HG03575 (cell line): ENCODE measurements at regions not wholly inside any gene's neighbourhood (a gene's known extent, or its start where the extent isn't known, plus 50 kb on each side); places are given as distances from the start of the nearest gene placed in this dataset.

Experiments
- ATAC-seq: cut with Tn5 transposase; IDR thresholded peaks from one replicate; pipeline ENCODE4 v1.9.1; 2021; ENCODE audit not compliant: unreplicated experiment, insufficient number of reproducible peaks, low FRiP score; ENCODE audit errors: extremely low read depth

GRCh38 chr14:71709987-71710386 is 222.2 kb upstream of the RGS6 start:
- ATAC-seq = no peak

- ATAC-seq = no peak
Measured at GRCh38 chr14:71711125-71711524, 221.1 kb upstream of the RGS6 start.

- ATAC-seq = no peak
Measured at GRCh38 chr14:71711619-71712018, 220.6 kb upstream of the RGS6 start.

- ATAC-seq = no peak
Measured at GRCh38 chr14:71712478-71712877, 219.8 kb upstream of the RGS6 start.

GRCh38 chr14:71713016-71713415 is 219.2 kb upstream of the RGS6 start:
- no peak for ATAC-seq

GRCh38 chr14:71713451-71713850 is 218.8 kb upstream of the RGS6 start:
- ATAC-seq = no peak

- ATAC-seq = no peak
Measured at GRCh38 chr14:71714225-71714624, 218.0 kb upstream of the RGS6 start.

GRCh38 chr14:71716041-71716772 is 216.0 kb upstream of the RGS6 start:
- ATAC-seq = no peak

GRCh38 chr14:71720978-71721624 is 211.1 kb upstream of the RGS6 start:
- no peak for ATAC-seq

- no peak for ATAC-seq
Measured at GRCh38 chr14:71721791-71722190, 210.4 kb upstream of the RGS6 start.

GRCh38 chr14:71722885-71723284 is 209.3 kb upstream of the RGS6 start:
- ATAC-seq = no peak

- no peak for ATAC-seq
Measured at GRCh38 chr14:71725922-71726579, 206.2 kb upstream of the RGS6 start.

- no peak for ATAC-seq
Measured at GRCh38 chr14:71726580-71727021, 205.6 kb upstream of the RGS6 start.

GRCh38 chr14:71728386-71728785 is 203.8 kb upstream of the RGS6 start:
- ATAC-seq = no peak

- ATAC-seq = no peak
Measured at GRCh38 chr14:71729596-71729995, 202.6 kb upstream of the RGS6 start.

GRCh38 chr14:71730471-71730870 is 201.8 kb upstream of the RGS6 start:
- no peak for ATAC-seq

GRCh38 chr14:71731096-71731495 is 201.1 kb upstream of the RGS6 start:
- no peak for ATAC-seq

- ATAC-seq = no peak
Measured at GRCh38 chr14:71733210-71733883, 198.9 kb upstream of the RGS6 start.

- ATAC-seq = no peak
Measured at GRCh38 chr14:71734076-71734475, 198.2 kb upstream of the RGS6 start.

GRCh38 chr14:71734885-71735284 is 197.3 kb upstream of the RGS6 start:
- no peak for ATAC-seq
